Iris pigment epithelial cell (primary cell): ENCODE measurements at regions not wholly inside any gene's neighbourhood (a gene's known extent, or its start where the extent isn't known, plus 50 kb on each side); places are given as distances from the start of the nearest gene placed in this dataset.
A peak's percentile ranks its signal among the peaks of the same experiment; 100 is the strongest.
"Not testable (repeated sequence)": the region's sequence is repeated elsewhere in the genome, so short reads cannot be mapped to it uniquely, and the experiment has no call there.

Experiments used
- DNase-seq: peaks from one replicate; pipeline ENCODE4 v3.0.0-alpha.2; 2011; ENCODE audit warnings: low read depth

DNA sequence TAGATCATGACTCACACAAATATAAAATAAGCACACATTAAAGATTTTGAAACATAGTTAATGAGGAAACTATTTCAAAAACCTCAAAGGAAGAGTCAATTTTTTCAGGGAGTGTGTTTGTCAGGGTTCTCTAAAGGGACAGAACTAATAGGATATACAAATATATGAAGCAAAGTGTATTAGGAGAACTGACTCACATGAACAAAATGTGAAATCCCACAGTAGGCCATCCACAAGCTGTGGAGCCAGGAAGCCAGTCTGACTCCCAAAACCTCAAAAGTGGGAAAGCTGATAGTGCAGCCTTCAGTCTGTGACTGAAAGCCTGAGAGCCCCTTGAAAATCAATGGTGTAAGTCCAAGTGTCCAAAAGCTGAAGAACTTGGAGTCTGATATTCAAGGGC, 898.0 kb upstream of the EYS start:
- peak; percentile 49 for DNase-seq

DNA sequence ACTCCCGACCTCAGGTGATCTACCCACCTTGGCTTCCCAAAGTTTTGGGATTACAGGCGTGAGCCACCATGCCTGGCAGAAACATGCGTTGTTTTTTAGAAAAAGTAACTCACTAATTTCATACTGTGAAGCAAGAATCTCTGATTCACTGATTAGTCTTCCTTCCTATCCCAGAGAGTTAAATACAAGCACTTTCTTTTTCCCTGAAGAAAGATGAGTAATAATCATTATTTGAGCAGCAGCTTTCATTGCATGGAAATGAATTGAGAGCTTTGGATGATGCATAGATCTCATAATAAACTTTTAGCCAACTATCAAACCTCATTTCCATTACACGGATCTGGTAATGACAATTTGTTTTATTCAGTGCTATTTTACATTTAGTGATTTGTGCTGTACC, 892.5 kb upstream of the EYS start:
- DNase-seq, result peak; percentile 11

DNA sequence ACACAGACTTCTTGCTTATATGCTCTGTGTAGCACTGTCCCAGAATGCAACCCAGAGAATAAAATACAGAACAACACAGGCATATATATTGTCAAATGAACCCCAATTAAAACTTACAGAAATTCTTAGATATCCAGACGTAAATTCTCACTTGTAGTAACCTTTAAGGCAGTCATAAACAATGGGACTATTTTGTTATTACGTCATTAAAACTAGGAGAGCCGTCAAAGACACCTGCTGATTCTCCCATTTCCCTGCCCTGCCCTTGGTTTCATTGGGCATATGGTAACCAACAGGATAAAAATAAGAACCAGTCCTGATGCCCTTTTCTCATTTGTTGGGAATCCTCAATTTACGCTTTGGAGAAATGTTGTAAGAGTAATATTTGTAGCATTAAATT, 871.3 kb upstream of the EYS start:
- no peak for DNase-seq

DNA sequence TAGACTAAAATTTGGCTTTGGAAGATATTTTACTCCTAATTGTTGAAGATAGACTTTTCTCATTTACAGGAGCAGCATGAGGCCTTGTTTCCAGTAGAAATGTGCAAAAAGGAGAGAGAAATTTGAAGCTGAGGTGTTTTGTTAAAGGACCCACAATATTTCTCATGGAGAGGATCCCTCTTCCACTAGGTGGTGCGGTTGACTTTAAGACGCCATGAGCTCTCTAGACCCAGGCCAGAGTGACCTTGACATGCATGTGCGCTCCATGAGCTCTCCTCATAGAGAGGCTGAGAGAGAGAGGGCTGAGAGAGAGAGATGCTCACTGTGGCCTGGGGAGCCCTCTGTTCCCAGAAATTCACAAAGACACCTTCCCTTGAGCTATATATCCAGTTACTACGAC, 861.2 kb upstream of the EYS start:
- no peak for DNase-seq

DNA sequence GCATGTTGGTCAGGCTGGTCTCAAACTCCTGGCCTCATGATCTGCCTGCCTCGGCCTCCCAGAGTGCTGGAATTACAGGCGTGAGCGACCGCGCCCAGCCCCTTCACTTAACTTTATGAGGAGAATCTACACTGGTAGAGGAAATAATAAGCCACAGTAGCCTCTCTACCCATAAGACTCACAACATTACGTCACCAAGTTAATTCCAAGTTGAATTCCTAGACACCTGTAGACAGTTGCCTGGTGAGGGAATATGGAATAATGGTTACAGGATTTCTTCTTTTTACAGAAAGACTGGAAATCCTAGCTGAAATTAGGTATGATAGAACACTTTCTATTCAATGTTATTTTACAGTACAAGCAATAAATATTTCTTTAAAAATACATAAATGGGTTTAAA, 854.5 kb upstream of the EYS start:
- no peak for DNase-seq

DNA sequence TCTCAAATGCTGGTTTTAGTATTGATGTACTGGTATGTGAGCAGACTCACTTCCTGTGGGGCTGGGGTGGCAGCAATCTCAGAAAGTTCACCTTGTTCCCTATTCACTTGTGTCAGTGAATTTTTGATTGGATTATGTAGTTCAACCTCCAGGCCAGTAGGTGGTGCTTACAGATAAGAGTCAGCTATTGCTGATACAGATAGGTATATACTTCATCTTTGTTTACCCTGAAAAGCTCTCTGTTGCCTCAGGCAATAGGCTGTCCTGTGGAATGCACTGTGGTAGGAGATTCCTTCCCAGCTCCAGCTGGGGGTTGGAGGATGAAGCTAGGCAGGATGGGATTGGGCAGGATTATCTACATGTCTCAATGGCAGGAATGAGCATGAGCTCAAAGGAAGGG, 851.2 kb upstream of the EYS start:
- DNase-seq, result no peak

DNA sequence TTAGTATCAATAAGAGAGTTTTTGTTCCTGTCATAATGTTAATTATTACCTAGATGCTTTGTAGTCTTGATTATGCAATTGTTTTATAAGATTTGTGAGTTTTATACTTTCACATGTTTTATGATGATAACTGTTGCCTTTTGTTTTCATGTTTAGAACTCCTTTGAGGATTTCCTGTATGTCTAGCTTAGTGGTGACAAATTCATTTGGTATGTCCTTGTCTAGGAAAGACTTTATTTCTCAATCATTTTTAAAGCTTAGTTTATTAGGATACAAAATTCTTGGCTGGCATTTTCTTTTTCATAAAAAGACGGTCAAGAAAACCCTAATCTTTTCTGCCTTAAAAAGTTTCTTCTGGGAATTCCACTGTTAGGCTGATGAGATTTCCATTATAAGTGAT, 849.9 kb upstream of the EYS start:
- DNase-seq, result peak; percentile 61

DNA sequence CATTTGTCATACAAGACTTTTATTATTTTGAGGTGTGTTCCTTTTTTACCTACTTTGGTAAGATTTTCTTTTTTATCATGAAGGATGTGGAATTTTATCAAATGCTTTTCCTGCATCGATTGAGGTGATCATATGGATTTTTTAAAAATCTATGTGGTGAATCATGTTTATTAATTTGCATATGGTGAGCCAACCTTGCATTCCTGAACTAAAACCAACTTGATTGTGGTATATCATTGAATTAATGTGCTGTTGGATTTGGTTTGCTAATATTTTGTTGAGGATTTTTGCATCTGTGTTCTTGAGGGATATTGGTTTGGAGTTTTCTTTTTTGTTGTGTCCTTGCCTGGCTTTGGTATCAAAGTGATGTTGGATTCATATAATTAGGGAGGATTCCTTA, 848.1 kb upstream of the EYS start:
- no peak for DNase-seq

DNA sequence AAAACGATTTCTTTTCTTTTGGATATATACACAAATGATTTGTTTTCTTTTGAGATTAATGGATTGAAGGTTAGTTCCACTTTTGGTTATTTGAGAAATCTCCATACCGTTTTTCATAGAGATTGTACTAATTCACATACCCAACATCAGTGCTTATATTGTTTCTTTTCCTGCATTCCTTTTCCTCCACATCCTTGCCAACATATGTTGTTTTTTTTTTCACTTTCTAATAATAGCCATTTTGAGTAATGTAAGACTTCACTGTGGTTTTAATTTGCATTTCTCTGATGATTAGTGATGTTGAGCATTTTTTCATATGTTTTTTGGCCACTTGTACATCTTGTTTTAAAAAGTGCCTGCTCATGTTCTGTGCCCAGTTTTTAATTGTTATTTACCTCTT, 846.4 kb upstream of the EYS start:
- DNase-seq, result peak; percentile 14

DNA sequence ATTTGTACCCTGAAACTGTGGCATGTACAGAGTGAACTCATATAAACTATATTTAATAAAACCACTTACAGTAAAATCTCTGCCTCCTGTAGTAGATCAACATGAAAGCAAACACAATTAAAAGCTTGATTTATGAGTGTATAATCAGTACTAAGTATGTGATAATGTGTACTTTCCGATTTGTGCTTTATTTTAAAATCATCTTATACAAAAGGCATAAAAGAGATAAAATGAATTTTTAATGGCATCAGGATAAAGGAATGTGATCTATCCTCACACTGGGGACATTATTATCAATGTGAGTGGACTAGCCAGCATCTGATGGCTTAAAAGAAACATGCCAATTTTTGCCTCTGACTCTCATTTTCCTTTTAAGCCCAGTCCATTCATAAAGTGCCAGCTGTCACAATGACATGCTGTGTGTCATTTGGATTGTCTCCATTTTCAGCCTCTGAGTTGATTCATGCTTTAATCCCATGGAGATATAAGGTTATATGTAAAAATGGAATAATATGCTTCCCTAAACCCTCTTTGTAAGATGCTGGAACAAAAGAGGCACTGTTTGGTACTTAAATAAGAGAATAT, 831.6 kb upstream of the EYS start:
- no peak for DNase-seq

DNA sequence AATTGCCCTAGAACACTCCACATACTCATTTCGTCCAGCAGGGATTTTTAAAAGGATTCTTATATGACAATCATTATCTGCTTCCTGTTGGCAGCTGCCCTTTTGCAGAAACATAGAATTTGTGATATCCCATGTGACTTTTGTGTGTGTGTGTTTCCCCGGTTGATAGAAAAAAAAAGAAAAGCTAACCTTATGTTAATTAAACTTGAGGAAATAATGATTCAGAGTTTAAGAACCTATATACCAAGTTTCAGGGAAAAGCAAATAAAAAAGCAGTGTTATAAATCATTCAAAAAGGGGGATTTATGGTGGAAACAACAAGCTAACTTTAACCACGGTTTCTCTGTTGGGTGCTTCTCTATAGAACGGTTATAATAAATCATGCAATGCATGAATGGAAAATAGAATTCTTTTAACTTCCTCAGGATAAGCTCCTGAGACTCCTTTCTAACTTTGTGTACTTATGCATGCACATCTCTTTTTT, 826.9 kb upstream of the EYS start:
- no peak for DNase-seq

DNA sequence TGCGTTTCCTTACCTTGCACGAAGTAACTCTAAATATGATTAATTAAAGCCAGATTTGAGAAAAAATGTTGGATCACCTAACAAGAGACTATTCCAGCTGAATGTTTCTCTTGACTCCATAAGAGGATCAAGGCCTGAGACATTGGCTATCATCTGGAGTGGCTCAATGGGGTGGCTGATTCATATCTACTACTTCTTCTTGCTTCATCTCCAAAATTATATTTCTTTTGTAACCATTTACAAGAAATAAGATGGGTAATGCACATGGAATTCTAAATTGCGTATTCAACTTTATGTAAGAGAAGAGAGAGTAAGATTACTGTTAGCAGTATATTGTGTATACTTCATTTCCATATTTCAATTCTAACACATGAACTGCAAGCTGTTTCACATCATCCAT, 819.0 kb upstream of the EYS start:
- peak; percentile 4 for DNase-seq

DNA sequence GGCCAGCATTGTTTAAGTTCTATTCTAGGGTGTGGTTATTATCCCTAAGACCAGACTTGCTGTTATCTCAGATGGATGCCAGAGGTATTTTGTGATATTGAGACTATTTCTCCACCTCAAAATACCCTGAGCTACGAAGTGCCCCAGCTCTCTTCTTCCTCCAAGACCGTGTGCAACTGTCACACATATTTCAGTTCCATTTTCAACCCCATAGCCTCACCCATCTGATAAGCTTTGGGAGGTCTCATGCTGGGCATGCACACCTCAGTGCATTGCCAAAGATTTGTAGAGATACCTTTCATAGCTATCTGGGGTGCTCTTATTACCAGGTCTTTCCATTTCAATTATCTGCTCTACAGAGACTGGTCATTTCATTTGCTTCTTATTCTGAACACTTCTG, 815.8 kb upstream of the EYS start:
- DNase-seq, result no peak

DNA sequence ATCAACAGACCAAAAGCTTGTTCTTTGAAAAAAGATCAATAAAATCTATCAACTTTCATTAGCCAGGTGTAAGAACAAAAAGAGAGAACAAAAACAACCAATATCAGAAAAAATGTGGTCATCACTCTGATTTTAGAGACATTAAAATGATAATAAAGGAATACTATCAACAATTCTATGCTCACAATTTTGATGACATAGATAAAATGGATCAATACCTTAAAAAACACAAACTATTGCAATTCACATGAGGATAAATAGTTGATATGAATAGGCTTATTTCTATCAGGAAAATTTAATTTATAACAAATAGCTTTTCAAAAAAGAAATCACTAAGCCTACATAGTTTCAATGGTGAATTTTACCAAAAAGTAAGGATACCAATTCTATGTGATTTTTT, 809.4 kb upstream of the EYS start:
- no peak for DNase-seq

DNA sequence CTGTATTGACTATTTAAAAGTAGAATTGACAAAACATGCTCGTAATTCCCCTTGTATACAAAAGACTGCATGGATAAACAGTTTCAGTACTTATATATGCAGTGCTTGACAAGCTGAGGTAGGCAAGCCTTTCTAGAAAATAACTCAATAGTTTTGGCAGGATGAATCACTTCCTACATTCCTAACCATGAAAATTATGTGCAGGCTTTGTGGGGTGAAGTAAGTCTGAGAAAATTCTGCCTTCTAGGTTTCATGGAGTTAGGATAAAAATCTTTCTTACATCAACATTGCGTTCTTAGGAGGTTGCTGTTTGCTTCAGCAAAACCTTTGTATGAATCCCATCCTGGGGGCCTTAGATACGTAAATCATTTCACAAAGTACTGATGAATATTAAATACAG, 801.4 kb upstream of the EYS start:
- DNase-seq, result peak; percentile 72

DNA sequence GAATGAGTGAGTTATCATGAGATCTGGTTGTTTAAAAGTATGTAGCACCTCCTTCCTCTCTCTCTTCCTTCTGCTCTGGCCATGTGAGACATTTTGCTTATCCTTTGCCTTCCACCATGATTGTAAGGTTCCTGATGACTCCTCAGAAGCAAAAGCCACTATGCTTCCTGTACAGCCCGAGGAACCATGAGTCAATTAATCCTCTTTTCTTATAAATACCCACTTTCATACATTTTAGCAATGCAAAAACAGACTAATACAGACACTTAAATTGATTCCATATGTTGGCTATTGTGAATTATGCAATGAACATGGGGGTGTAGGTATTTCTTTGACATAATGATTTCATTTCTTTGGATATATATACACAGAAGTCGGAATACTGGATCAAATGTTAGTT, 792.8 kb upstream of the EYS start:
- peak; percentile 16 for DNase-seq

DNA sequence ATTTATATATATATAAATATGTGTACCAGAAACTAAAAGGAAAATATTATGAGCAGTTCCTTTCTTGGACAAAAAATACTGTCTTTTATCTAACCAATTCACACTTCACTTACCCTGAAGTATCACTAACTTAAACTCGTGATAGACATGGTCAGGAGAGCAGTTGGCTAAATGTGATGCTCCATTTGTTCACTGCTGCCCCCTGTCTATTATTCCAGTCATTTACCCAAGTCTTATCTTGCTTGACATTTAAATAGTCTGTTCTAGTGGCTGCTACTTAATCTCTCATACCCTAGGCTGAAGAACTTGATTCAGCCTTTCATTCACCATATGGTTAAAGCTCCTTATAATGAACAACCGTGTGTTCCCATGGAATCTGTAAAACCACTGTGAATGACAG, 789.6 kb upstream of the EYS start:
- peak; percentile 11 for DNase-seq

DNA sequence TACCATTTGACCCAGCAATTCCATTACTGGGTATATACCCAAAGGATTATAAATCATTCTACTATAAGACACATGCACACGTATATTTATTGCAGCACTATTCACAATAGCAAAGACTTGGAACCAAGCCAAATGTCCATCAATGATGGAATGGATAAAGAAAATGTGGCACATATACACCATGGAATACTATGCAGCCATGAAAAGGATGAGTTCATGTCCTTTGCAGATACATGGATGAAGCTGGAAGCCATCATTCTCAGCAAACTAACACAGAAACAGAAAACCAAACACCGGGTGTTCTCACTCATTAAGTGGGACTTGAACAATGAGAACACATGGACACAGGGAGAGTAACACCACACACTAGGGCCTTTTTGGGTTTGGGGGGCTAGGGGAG, 787.6 kb upstream of the EYS start:
- DNase-seq, result not testable (repeated sequence)

DNA sequence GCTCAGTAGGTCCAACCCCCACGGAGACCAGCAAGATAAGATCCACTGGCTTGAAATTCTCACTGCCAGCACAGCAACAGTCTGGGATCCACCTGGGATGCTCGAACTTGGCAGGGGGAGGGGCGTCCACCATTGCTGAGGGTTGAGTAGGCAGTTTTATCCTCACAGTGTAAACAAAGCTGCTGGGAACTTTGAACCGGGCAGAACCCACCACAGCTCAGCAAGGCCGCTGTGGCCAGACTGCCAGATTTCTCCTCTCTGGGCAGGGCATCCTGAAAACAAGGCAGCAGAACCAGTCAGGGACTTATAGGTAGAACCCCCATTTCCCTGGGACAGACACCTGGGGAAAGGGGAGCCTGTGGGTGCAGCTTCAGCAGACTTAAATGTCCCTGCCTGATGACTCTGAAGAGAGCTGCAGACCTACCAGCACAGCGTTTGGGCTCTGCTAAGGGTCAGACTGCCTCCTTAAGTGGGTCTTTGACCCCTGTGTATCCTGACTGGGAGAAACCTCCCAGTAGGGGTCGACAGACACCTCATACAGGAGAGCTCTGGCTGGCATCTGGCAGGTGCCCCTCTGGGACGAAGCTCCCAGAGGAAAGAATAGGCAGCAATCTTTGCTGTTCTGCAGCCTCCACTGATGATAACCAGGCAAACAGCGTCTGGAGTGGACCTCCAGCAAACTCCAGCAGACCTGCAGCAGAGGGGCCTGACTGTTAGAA, 782.4 kb upstream of the EYS start:
- DNase-seq, result no peak

DNA sequence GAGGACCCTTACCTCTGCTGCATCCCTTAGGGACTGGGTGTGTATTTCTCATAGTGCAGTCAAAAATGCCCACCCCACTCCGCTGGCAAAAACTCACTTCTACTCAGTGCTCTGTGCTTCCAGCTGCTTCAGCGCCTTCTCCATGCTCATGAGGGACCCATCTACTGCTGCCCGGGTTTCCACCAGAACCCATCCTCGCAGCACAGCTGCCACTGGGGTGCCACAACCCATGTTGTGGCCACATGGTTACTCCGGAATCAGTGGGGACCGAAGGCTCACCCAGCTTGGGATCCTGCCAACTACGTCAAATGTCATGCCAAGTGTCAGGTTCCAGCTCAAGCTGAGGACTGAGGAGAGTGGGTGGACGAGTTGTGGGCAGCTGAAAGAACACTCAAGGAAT, 774.2 kb upstream of the EYS start:
- no peak for DNase-seq

DNA sequence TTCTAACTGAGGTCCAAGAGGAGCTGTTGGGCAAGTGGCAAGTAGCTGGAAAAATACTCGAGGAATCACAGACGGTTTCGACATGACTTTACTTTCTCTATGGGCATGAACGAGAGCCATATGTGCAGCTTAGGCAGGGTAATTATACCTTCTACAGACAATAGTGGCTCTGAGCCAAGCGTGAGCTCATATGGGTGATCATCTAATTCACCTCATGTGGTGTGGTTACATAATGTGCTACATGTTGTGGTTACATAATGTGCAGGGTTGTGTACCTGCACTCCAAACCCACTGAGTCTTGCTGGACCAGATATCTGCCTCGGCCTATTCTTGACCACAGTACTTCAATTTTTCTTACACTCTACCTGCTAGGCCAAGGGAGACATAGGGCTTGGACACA, 771.7 kb upstream of the EYS start:
- no peak for DNase-seq

DNA sequence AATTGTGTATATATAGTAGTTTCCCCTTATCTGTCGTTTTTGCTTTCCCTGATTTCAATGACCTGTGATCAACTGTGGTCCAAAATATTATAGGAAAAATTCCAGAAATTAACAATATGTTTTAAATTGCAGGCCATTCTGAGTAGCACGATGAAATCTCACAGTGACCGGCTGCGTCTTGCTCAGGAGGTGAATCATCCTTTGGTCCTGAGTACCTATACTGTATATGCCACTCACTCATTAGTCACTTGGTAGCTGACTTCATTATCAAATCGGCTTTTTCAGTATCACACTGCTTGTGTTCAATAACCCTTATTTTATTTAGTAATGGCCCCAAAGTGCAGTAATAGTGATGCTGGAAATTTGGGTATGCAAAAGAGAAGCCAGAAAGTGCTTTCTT, 728.3 kb upstream of the EYS start:
- no peak for DNase-seq

DNA sequence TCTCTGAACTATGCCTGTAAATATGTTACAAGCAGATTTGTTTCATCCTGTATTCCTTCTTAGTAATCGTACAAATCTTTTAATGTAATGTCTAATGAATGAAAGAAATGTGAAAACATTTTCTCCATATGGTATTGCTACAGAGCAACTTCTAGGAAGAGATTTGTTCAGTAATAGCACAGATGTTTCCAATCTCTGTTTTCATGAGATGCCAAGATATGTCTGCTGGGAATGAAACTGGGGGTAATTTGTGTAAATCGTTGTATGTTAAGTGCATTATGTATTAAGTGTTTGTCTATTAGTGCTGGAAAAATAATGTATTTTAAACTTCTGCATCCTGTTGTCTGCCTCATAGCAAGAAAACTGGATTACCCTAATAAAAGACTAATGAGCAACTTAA, 722.2 kb upstream of the EYS start:
- peak; percentile 45 for DNase-seq

DNA sequence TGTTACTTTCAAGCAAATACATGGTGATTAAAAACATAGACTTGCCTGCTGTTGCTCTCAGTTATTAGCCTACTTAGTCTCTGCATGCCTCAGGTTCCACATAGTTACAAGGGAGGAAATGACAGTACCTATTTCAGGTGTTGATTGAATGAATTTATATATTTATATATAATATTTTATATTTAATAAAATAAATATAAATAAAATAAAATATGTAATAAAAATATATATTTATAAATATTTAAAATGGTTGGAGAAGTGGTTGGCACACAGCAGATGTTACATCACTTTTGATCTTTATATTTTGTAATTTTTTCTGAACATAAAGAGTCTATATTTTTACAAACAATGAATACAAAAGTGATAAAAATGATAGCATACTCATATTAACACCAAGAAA, 716.0 kb upstream of the EYS start:
- DNase-seq, result no peak
